GM19452 (cell line): ENCODE measurements at regions not wholly inside any gene's neighbourhood (a gene's known extent, or its start where the extent isn't known, plus 50 kb on each side); places are given as distances from the start of the nearest gene placed in this dataset.

Experiments
- ATAC-seq: cut with Tn5 transposase; IDR thresholded peaks from one replicate; pipeline ENCODE4 v1.9.1; 2021; ENCODE audit not compliant: unreplicated experiment

- no peak for ATAC-seq
These were observed 251.3 kb downstream of the ANAPC1 start for GRCh38 chr2:111632661-111633060.

DNA sequence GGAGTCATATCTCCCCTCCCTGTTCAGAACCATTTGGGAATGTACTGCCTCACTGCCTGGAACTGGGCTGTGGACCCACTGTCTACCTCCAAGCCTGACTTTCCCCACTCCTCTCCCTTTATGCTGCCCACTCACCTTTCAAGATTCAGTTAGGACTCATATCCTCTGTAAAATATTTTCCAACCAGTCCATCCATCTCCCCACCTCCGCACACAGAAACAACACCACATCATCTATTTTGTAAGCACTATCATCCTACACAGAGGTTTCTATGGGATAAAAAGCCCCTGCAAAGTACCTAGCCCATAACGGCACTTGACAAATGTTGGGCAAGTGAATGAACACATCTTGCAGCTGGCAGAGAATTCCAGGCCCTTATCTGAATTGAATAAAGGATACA, 250.8 kb downstream of the ANAPC1 start:
- ATAC-seq: no peak

- no peak for ATAC-seq
These were observed 250.3 kb downstream of the ANAPC1 start for GRCh38 chr2:111633643-111634042.

GRCh38 chr2:111634050-111634794, 249.8 kb downstream of the ANAPC1 start:
- no peak for ATAC-seq

DNA sequence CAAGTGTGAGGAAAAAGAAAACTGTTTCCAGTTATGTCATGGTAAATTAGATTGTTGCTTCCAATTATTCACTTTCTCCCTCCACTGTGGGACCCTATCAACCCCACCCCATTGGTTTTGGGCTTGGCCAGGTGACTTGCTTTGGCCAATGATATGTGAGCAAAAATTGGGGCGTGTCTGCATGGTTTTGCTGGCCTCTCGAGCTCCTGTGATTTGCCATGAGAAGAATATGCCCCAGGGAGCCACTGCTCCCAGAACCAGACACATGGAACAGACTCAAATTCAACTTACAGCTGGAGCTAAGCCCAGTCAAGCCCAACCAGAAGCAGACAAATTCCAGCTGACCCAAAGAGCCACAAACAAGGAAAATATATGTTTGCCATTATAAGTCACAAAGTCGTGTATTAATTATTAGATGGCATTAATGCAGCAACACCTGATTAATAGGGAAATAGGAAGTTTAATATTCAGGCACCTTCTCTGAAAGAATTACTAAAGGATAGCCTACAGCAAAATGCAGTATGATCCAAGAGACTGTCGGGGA, 248.9 kb downstream of the ANAPC1 start:
- ATAC-seq: no peak

- ATAC-seq: no peak
These were observed 247.1 kb downstream of the ANAPC1 start for GRCh38 chr2:111636905-111637304.

DNA sequence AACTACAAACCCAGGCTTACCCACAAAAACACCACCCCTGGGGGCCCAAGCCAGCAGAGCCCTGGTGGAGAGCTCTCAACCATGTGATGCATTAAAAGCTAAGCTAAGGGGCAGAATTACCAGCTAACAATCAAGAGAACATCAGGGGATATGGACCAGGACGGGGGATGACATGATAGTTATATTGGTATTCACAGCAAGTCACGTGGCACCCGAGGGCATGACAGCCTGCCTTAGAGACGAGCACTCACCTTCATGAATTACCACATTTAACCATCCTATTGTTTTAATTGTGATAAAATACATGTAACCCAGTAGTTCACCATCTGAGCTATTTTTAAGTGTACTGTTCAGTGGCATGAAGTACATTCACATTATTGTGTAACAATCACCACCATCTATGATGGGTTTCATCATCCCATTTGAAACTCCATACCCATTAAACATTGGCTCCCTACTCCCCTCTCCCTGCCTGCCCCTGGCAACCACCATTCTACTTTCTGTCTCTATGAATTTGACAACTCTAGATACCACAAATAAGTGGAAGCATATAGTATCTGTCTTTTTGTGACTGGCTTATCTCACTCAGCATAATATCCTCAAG, 245.6 kb downstream of the ANAPC1 start:
- no peak for ATAC-seq

GRCh38 chr2:111640480-111640879, 243.5 kb downstream of the ANAPC1 start:
- no peak for ATAC-seq

- no peak for ATAC-seq
These were observed 241.2 kb downstream of the ANAPC1 start for GRCh38 chr2:111642586-111643327.

DNA sequence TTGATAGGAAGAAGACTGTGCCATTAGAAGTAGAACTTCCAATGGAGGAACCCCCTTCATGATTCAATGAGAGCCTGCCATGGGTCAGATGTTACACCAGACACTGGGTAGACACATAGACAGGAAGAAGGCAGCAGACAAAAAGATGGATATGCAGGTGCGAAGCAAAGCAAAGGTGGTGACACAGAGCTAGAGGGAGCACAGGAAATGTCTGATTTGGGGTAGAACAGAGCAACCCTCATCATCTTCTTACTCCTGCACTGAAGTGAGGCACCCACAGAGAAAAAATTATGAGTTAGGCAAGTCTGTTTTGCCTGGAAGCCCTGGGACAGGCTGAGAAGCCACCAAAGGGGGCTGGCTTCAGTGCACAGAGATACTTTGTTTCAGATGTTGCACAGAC, 240.2 kb downstream of the ANAPC1 start:
- no peak for ATAC-seq

- ATAC-seq: no peak
These were observed 236.6 kb downstream of the ANAPC1 start for GRCh38 chr2:111647359-111647758.

DNA sequence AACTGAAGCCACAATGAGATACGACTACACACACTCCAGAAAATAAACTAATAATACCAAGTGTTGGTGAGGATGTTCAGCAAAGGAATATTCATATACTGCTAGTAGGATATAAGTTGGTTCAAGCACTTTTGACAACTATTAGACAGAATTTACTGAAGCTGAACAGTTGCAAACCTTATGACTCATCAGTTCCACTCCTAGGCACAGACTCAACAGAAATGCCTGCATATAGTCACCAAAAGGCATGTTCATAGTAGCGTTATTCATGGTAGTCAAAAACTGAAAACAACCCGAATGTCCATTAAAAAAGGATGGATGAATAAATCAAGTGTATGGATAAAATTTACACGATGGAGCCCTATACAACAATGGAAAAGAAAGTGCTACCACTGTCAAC, 232.0 kb downstream of the ANAPC1 start:
- no peak for ATAC-seq

DNA sequence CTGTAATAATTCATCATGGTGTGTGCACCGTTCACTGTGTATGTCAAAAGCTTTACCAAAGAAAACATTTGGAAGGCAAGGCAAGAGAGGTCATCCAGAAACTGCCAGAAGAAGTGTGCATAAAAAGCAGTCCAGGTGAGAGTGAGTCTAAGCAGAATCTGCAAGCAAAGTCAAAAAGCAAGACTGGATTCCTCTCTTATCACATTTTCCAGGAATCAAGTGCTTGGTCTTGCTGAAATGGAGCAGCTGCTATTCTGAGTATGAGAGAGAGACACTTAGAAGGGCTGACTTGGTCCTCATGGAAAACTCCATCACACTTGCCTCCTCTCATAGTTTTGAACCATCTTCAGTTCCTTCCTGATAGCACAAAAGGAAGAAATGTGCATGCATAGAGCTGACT, 231.3 kb downstream of the ANAPC1 start:
- no peak for ATAC-seq

DNA sequence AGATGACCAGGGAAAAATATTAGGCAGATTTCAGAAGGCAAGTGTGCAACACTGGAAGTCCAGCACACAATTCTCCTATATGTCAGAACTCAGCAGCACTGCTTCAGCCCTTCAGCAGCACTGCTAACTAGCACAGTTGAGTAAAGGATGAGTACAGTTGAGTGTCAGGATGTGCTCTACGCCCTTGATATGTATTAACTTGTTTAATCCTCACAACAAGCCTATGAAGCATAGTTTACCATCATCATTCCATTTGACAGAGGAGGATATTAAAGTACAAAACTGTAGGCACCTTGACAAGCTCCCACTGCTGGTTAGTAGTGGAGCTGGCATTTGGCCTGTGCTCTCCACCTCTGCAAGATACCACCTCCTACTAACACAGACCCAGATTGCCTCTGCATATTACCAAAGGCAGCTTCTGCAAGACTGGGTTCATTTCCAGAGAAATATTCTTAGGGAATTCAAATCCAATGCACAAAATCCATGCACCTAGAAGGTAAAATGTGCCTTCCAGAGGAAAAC, 230.8 kb downstream of the ANAPC1 start:
- no peak for ATAC-seq

GRCh38 chr2:111653913-111654312, 230.1 kb downstream of the ANAPC1 start:
- no peak for ATAC-seq

GRCh38 chr2:111654829-111655228, 229.2 kb downstream of the ANAPC1 start:
- ATAC-seq: no peak

GRCh38 chr2:111656436-111656835, 227.6 kb downstream of the ANAPC1 start:
- no peak for ATAC-seq

GRCh38 chr2:111656894-111657293, 227.1 kb downstream of the ANAPC1 start:
- no peak for ATAC-seq

- no peak for ATAC-seq
These were observed 226.5 kb downstream of the ANAPC1 start for GRCh38 chr2:111657351-111657975.

GRCh38 chr2:111659361-111660333, 224.3 kb downstream of the ANAPC1 start:
- ATAC-seq: no peak
